ENCODE measurements at regions not wholly inside any gene's neighbourhood (a gene's known extent, or its start where the extent isn't known, plus 50 kb on each side); places are given as distances from the start of the nearest gene placed in this dataset.
"Not testable (repeated sequence)": the region's sequence is repeated elsewhere in the genome, so short reads cannot be mapped to it uniquely, and the experiment has no call there.

DNA sequence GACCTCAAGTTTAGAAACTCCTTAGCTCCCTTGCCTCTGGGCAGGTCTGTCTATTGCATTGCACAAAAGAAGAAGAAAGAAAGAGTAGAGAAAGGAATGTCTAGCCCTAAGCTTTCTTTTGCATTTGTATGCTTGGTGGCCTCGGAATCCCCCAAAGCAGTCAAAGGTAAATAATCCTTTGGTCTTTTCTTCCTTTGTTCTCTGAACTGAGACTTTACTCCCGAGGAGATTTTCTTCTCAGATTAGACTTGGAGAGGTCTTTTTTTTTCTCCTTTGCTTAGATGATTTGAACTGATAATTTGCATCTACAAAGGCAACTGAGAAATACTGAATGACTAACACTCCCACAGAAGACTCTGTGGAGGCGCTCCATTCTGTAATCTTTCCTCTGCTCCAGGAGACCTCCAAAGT is 93.2 kb downstream of the AKR1D1 start:
- Mint-ChIP-seq H3K4me3 (no peak overlapping the region), H3K9me3 (peaks cover 8% of the 10 kb centered on the region), H3K4me1 (no peaks in the 10 kb centered on the region), H3K27me3 (peaks cover 25% of the 10 kb centered on the region), H3K27ac (no peak overlapping the region), H3K36me3 (peaks cover 9% of the 10 kb centered on the region)

DNA sequence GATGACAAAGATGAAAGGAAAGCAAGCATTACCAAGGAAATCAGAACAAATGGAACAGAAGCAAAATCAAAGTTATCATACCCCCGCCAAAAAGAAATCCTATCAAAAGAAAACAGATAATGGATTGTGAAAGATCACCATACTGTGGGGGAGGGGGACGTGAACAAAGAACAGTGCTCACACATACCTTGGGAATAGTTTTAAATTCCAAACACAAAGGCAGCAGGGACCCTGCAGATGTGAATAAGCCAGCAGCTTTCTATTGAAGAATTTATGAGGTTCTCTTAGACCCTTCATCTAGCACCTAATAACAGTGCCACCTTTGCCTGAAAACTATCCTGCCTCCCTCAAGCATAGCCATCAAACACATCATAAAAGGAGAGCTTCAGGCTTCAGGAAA is 94.0 kb downstream of the AKR1D1 start:
- peaks cover 28% of the 10 kb centered on the region for H3K27me3 Mint-ChIP-seq
- H3K4me1 Mint-ChIP-seq, result no peaks in the 10 kb centered on the region
- H3K27ac Mint-ChIP-seq, result no peak overlapping the region
- H3K9me3 Mint-ChIP-seq, result no peaks in the 10 kb centered on the region
- H3K4me3 Mint-ChIP-seq, result no peak overlapping the region
- H3K36me3 Mint-ChIP-seq, result peaks cover 5% of the 10 kb centered on the region

DNA sequence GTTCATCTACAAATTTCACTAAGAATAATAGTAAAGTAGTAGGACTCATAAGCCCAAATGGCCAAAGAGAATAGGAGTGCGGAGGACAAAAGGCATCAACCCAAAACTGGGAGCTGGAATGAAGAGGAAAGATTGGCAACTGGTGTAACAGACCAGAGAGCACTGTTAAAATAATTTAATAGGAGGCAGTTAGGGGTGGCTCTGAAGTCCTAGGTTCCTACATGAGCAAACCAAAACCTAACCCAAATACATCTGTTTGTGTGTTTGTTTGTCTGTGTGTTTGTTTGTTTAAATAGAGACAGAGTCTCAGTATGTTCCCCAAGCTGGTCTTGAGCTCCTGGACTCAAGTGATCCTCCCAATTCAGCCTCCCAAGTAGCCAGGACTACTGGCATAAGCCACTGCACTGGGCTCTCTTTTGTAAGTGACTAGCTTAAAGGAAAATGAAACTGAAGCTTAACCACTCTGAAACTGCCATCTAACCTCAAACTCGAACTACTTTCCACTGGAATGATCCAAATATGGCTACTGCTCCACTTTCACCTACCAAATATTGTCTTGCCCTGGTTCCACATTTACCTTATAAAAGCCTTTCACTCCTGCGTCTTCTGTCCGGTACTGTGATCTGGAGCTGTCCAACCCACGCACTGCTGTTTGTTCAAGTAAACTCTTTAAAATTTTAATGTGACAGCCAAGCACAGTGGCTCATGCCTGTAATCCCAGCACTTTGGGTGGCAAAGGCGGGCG is 94.9 kb downstream of the AKR1D1 start:
- H3K4me3 Mint-ChIP-seq, result no peak overlapping the region
- H3K27ac Mint-ChIP-seq, result no peak overlapping the region

DNA sequence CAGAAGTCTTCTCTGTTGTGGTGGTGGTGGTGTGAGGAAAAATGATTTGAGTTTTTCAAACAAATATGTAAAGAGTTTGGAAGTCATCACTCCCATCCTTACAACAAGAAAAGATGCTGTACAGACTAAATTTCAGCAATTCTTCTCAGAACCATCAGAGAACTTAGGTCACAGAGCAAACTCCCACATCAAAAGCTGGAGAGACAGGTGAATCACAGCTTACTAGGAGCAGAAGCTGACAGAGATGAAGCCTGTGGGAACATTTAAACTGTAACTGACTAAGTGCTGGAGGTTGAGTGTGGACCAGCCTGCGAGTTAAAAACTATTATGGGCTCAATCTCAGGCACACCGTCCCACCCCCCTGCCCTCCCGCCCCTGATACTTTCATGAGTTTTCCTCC is 97.3 kb downstream of the AKR1D1 start:
- Mint-ChIP-seq H3K27ac (no peak overlapping the region), H3K27me3 (peaks cover 20% of the 10 kb centered on the region)

More for the DNA sequence above, 94.9 kb downstream of the AKR1D1 start:
- peaks cover 3% of the 10 kb centered on the region for H3K36me3 Mint-ChIP-seq
- no peaks in the 10 kb centered on the region for H3K9me3 Mint-ChIP-seq
- H3K27me3 Mint-ChIP-seq, result peaks cover 28% of the 10 kb centered on the region
- no peaks in the 10 kb centered on the region for H3K4me1 Mint-ChIP-seq

DNA sequence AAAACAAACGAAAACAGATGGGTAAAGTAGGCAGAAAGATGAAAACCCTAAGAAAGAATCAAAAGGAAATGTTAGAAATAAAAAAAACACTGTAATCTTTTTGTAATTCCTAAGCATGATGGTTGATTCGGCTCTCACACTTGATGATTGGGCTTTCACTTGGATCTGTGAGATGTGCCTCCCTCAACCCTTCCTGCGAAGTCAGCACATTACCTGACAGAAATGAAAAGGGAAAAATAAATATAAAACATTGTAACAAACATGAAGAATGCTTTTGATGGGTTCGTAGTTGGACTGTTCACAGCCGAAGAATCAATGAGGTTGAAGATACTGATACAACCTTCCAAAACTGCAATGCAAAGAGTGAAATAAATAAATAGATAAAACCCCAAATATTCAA is 99.8 kb downstream of the AKR1D1 start:
- Mint-ChIP-seq H3K36me3 (peaks cover 3% of the 10 kb centered on the region), H3K9me3 (no peaks in the 10 kb centered on the region), H3K4me1 (no peaks in the 10 kb centered on the region), H3K4me3 (no peak overlapping the region), H3K27me3 (peaks cover 15% of the 10 kb centered on the region), H3K27ac (no peak overlapping the region)

More for the DNA sequence above, 97.3 kb downstream of the AKR1D1 start:
- H3K9me3 Mint-ChIP-seq, result no peaks in the 10 kb centered on the region
- peaks cover 3% of the 10 kb centered on the region for H3K36me3 Mint-ChIP-seq
- no peak overlapping the region for H3K4me3 Mint-ChIP-seq
- H3K4me1 Mint-ChIP-seq, result no peaks in the 10 kb centered on the region

DNA sequence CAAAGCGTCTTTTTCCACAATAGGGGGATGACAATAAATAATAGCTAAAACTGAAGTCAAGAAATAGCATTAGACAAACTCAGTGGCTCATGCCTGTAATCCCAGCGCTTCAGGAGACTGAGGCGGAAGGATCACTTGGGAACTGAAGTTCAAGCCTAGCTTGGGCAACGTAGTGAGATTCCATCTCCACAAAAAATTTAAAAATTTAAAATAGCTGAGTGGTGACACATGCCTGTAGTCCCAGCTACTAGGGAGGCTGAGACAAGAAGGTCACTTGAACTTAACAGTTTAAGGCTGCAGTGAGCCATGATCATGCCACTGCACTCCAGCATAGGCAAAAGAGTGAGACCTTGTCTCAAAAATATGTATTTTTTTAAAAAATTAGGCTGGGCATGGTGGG is 107.9 kb downstream of the AKR1D1 start:
- Mint-ChIP-seq H3K36me3 (peaks cover 1% of the 10 kb centered on the region), H3K4me1 (no peaks in the 10 kb centered on the region), H3K27me3 (peaks cover 5% of the 10 kb centered on the region), H3K9me3 (peaks cover 5% of the 10 kb centered on the region), H3K27ac (no peak overlapping the region), H3K4me3 (no peak overlapping the region)

DNA sequence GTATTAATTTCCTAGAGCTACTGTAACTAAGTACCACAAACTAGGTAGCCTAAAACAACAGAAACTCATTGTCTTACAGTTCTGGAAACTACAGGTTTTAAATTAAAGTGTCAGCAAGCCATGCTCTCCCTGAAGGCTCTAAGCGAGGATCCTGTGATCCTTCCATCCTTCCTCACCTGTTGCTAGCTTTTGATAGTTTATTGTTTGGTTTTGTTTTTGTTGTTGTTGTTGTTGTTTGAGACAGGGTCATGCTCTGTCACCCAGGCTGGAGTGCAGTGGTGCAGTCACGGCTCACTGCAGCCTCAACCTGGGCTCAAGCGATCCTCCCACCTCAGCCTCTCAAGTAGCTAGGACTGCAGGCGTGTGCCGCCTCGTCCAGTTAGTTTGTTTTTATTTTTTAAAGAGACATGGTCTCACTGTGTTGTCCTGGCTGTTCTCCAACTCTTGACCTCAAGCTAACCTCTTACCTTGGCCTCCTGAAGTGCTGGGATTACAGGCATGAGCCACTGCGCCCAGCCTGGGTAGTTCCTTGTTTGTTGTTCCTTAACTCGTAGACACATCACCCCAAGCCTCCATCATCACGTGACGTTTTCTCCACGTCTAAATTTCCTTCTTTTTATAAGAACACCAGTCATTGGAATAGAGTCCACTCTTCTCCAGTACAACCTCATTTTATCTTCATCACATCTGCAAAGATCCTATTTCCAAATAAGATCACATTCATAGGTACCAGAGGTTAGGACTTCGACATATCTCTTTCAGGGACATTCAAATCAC is 109.1 kb downstream of the AKR1D1 start:
- Mint-ChIP-seq H3K27me3 (peaks cover 5% of the 10 kb centered on the region), H3K4me3 (no peak overlapping the region), H3K4me1 (no peaks in the 10 kb centered on the region), H3K36me3 (peaks cover 1% of the 10 kb centered on the region), H3K9me3 (peaks cover 5% of the 10 kb centered on the region), H3K27ac (no peak overlapping the region)

DNA sequence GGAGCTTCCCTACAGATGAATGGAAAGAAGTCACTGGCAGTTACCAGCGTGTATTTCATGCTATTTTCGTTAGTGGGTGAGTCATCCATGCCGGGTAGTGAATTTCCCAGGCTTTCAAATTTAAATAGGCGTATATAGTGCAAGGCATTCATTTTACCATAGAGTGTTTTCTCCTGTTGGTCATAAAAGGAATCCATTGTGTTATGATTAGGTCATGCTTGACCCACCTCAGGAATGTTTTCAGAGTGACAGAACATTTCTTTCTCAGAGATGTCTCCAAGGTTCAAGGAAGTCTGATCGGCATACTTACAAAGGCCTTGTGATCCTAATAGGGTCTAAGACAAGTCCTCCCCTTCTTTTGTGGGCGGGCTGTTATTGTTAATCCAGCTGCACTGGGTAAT is 110.7 kb downstream of the AKR1D1 start:
- H3K9me3 Mint-ChIP-seq, result peaks cover 5% of the 10 kb centered on the region
- H3K36me3 Mint-ChIP-seq, result peaks cover 1% of the 10 kb centered on the region
- no peak overlapping the region for H3K27ac Mint-ChIP-seq
- H3K4me3 Mint-ChIP-seq, result no peak overlapping the region
- no peaks in the 10 kb centered on the region for H3K4me1 Mint-ChIP-seq
- peaks cover 2% of the 10 kb centered on the region for H3K27me3 Mint-ChIP-seq

DNA sequence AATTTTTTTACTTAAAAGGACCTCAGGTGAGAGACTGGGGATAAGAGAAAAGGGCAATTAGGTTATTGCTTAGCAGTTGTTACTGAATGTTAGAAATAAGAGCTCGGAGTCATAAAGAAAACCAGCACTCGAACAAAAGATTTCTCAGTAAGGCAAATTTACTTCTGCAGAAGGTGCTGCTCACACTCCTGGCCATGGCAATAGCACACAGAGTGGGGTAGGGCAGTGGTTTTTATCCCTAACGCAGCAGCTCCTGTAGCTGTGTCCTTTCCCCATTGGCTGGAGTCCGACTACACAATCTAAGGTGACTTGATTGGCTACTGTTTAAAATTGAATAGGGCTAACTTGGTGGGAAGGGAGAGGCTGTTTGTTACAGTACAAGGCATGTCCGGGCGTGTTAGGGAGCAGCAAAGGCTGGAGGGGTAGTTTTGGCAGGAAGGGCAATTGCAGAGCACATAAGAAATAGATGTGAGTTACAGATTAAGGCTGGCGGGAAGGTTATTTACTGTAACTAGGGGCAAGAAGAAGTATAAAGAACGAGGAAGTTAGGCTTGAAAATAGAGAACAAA is 112.1 kb downstream of the AKR1D1 start:
- H3K27me3 Mint-ChIP-seq, result no peaks in the 10 kb centered on the region
- peaks cover 5% of the 10 kb centered on the region for H3K9me3 Mint-ChIP-seq
- peaks cover 1% of the 10 kb centered on the region for H3K36me3 Mint-ChIP-seq
- H3K4me1 Mint-ChIP-seq, result no peaks in the 10 kb centered on the region
- H3K4me3 Mint-ChIP-seq, result no peak overlapping the region
- no peak overlapping the region for H3K27ac Mint-ChIP-seq

DNA sequence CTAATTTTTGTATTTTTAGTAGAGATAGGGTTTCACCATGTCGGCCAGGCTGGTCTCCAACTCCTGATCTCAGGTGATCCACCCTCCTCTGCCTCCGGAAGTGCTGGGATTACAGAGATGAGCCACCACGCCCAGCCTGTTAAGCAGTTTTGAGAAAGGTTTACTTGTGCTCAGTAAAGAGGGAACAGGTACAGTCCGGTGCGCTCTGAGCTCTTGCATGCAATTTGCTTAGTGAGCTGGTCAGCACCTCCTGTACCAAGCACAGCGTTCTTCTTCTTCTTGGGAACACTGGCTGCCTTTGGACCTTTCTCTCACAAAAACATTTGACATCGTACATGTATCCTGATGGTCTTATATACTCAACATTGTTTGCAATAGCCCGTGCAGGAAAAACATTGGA is 118.3 kb downstream of the AKR1D1 start:
- Mint-ChIP-seq H3K27ac (no peak overlapping the region), H3K36me3 (no peaks in the 10 kb centered on the region), H3K4me3 (no peak overlapping the region), H3K27me3 (peaks cover 1% of the 10 kb centered on the region), H3K9me3 (no peaks in the 10 kb centered on the region), H3K4me1 (no peaks in the 10 kb centered on the region)

DNA sequence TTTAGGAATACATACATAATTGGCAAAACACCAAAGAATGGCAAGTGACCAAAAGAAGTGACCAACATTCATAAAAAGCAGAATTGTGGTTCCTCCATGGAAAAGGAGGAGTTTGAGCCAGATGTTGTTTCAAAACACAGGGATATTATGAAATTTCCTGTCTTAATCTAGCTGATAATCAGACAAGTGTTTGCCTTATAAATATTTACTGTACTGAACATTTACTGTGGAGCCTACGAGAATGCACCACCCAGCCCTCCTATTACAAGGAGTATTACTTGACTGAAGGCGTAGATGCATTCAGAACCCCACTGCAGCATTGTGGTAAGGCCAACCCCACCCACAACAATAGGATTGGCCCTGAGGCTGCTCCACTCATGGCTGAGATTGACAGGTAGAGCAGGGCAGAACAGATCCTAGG is 118.9 kb downstream of the AKR1D1 start:
- Mint-ChIP-seq H3K4me1 (no peaks in the 10 kb centered on the region), H3K4me3 (no peak overlapping the region), H3K27ac (no peak overlapping the region), H3K36me3 (no peaks in the 10 kb centered on the region), H3K27me3 (peaks cover 1% of the 10 kb centered on the region), H3K9me3 (no peaks in the 10 kb centered on the region)

DNA sequence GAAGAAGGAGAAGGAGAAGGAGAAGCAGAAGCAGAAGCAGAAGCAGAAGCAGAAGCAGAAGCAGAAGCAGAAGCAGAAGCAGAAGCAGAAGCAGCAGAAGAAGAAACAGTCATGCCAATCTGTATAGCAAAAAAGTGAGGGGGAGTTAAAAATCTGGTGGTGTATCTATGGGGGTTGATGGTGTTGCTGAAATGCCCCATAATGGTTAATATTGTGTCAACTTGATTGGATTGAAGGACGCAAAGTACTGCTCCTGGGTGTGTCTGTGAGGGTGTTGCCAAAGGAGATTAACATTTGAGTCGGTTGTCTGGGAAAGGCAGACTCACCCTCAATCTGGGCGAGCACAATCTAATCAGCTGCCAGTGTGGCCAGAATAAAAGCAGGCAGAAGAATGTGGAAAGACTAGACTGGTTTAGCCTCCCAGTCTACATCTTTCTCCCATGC is 120.3 kb downstream of the AKR1D1 start:
- H3K27me3 Mint-ChIP-seq, H3K4me3 Mint-ChIP-seq, H3K36me3 Mint-ChIP-seq, H3K27ac Mint-ChIP-seq, H3K4me1 Mint-ChIP-seq, H3K9me3 Mint-ChIP-seq: not testable (repeated sequence)

DNA sequence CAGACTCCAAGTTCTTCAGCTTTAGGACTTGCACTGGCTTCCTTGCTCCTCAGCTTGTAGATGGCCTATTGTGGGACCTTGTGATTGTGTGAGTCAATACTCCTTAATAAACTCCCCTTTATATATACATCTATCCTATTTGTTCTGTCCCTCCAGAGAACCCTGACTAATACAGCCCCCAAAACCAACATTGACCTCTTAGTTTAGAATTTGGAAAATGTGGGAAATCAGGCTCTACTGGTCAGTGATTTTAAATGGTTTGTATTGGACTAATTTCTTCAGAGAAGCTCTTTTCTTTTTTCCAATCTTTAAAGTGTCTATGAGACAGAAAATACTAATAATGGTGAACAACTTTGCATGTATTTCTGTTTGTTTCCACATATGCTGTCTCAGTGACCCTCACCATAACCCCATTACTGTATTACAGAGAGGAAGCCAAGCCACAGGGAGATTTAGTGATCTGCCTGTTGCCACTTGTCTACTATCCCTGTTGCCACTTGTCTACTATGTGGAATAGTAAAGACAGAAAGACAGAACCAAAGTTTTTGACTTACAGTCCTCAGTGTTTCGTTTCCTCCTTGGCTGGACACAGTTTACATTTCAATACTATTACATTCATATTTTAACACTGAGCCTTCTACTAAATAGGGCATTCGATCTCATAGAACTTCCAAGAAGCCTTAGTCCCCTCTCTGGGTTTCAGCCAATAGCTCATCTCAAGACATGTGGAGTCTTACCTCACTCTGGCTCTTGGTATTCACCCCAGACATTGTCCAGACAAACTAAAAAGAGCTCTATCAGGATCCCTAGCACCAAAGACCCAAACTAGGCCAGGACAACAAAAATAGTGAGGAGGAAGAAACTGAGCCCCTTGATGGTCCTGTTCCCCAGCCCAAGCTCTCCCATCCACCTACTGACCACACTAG is 121.0 kb downstream of the AKR1D1 start:
- Mint-ChIP-seq H3K27ac (no peak overlapping the region), H3K4me3 (no peak overlapping the region), H3K27me3 (peaks cover 1% of the 10 kb centered on the region), H3K9me3 (no peaks in the 10 kb centered on the region), H3K4me1 (no peaks in the 10 kb centered on the region), H3K36me3 (no peaks in the 10 kb centered on the region)

DNA sequence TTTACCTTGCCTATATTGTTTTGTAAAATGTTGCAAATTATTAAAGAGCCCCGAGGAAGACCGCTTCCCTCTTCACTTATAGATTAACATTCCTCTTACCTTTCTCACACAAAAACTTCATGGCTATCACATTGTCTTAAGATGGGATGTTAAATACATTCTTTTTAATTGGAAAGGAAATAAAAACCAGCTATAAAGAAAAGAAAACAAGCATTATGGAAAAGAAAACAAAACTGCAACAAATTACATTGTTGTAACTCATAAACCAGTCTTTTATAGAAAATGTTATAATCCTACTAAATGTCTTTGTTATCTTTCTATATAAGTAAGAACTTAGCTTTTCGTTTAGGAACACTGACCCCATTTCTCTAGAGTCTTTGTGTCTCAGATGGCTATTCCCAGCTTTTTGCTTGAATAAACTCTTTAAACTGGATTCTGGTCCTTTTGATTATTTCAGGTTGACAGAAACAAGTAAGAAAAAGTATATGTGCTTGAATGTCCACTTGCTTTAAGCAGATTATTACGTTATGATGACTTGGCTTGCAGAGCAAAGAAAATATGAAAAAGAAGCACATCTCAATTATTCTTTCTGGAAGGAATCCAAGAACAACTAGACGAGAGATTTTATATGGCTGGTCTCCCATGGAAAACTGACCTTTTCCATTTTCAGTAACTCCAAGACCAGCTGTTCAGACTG is 128.2 kb downstream of the AKR1D1 start:
- no peak overlapping the region for H3K27ac Mint-ChIP-seq
- peaks cover 3% of the 10 kb centered on the region for H3K27me3 Mint-ChIP-seq
- H3K4me3 Mint-ChIP-seq, result no peak overlapping the region
- no peaks in the 10 kb centered on the region for H3K36me3 Mint-ChIP-seq
- no peaks in the 10 kb centered on the region for H3K9me3 Mint-ChIP-seq
- H3K4me1 Mint-ChIP-seq, result no peaks in the 10 kb centered on the region

DNA sequence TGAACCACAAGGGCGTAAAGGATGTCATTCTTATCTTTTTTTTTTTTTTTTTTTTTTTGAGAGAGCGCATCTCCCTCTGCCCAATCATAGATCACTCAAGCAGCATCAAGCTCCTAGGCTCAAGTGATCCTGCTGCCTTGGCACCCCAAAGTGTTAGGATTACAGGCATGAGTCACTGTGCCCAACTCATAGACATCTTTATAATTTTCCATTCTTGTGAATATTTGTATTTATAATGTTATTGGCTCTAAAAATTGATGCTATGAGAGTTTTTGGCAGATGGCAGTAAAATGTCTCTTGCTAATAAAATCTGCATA is 128.7 kb downstream of the AKR1D1 start:
- peaks cover 3% of the 10 kb centered on the region for H3K27me3 Mint-ChIP-seq
- no peak overlapping the region for H3K4me3 Mint-ChIP-seq
- no peaks in the 10 kb centered on the region for H3K4me1 Mint-ChIP-seq
- H3K27ac Mint-ChIP-seq, result no peak overlapping the region
- H3K36me3 Mint-ChIP-seq, result no peaks in the 10 kb centered on the region
- no peaks in the 10 kb centered on the region for H3K9me3 Mint-ChIP-seq

Measured in activated naive CD4-positive, alpha-beta T cell treated with anti-CD3 and anti-CD28 coated beads, Interleukin-2, amount 50 U/mL, for 24 hours (primary cell).